DMS114 treated with DMSO at 0.1 percent for 48 hours (cell line): ENCODE measurements at regions not wholly inside any gene's neighbourhood (a gene's known extent, or its start where the extent isn't known, plus 50 kb on each side); places are given as distances from the start of the nearest gene placed in this dataset.

Experiments used
- DNase-seq: peaks from one replicate; lab custom pipeline; 2025; ENCODE audit not compliant: unreplicated experiment; lab: John Stamatoyannopoulos, UW

DNA sequence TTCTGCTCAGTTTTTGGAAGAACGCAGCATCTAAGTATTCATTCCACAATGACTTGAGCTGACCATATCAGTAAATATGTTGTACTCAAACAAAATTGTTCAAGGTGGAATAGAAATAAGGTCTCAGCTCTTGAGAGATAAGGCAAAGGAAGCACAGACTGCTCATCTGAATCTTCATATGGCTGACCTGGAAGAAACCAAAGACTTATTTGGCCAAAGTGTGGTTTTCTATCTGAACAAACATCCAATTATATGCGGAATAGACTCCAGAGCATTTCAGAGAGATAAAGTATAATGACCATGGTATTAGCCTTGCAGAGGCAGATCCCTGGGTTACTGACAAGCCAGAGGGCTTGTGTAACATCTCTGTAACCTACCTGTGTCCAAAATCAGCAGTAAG is 308.7 kb downstream of the CD83 start:
- DNase-seq, result no peak

DNA sequence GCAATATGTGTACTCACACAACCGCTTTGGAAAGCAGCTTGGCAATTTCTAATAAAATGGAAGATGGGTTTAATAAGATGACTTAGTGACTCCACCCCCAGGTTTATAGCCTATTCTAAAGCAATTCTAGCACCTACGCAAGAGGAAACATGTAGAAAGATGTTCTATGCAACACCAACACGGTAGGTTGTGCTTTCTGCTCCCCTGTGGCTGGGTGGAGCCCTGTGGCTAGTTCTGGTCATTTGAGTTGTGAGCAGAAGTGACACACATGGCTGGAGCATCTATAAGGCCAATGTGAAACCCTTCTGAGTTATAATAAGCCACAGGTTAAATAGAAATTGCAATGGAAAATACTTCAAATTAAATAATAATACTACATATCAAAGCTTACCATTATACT is 310.7 kb downstream of the CD83 start:
- DNase-seq, result no peak

DNA sequence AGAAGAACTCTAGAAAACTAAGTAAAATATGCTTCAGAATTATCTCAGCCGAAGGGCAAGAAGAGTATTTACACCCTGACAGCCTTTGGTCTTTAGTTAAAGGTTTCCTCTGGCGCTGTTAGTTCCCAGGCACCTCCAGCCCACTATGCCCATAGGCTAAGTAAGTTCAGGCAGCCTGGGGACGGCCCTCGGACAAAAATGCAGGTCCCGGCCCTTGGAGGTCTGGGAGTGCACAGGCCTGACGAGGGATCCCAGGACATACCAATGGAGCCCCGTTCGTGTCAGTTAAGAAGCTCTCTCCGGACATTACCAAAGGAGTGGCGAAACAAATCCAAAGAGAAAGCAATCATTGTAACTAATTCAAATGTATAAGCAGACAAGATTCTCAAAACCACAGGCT is 311.8 kb downstream of the CD83 start:
- DNase-seq, result no peak

DNA sequence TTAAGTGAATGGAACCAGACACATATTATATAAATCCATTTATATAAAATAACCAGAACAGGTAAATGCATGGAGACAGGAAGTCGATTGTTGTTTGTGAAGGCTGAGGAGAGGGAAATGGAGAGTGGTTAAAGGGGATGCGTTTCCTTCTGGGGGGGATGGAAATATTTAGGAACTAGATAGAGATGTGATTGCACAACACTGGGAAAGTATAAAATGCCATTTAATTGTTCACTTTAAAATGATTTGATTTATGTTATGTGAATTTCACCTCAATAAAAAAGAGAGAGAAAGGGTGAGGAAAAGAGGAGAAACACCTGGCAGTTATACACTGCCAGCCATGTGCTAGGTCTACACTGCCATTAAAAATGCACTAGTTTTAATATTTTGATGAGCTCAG is 312.6 kb downstream of the CD83 start:
- no peak for DNase-seq

DNA sequence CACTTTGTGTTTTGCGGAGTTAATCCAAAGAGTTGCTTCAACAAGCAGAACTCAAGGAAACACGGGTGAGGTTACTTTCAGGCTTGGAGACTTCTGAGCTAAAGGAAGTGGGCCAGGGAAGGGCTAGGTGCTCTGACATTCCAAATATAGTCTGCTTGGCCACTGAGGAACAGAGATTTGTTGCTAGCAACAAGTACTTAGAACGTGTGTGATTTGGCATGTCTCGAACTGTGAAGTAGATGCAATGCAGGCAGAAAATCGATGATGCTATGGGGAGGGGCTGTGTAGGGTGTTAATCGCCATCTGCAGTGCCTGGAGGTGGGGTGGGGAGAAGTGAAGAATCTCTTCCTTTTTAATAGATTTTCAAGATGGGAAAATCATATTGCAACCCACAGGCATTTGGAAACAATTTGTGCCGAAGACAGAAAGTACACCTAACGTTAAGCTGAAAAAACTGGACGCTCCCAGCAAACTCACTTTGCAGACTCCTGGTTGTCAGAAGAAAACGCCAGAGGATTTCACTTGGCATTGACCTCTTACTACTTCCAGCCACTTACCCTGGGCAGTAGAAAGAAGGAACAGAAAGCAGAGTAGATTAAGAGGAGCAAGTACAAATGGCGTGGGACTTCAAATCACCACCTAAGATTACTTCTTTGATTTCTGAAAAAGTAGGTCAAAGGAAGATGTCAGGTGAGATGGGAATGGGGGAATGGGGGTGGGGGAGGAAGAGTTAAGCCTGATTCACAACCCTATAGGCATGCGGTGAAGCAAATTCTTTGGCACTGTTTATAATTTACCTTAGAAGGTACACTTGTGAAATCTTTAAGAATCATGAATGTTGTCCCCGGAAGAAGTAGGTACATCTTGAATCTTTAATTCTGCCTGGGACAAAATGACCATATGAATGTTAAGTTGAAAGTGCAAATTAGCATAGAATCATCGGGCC is 314.1 kb downstream of the CD83 start:
- no peak for DNase-seq

DNA sequence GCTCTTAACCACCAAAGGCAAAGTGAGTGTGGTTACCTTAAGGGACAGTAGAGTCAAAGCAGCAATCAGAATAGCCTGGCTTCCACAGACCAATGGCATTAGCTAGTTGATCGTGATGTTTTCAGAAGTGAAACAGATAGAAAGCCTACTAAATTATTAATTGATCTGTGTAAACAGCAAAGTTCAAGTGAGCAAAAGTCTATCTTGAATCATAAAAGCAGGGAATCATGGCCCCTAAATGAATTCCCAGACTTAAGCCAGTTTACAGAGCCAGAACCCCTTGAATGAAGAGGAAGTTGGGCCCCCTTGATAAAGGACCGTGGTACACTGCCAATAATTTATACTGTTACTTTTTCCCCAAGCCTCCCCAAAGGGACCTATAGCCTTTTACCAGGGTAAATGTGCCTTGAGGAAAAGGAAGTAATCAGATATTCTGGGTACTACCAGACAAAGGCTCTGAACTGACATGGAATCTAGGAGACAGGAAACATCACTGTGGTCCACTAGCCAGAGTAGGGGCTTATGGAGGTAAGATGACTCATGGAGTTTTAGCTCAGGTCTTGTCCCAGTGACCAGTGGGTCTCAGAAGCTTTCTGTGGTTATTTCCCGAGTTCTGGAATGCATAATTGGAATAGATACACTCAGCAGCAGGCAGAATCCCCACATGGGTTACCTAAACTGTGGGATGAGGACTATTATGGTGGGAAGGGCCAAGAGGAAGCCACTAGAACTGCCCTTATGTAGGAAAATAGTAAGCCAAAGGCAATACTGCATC is 317.5 kb downstream of the CD83 start:
- no peak for DNase-seq

DNA sequence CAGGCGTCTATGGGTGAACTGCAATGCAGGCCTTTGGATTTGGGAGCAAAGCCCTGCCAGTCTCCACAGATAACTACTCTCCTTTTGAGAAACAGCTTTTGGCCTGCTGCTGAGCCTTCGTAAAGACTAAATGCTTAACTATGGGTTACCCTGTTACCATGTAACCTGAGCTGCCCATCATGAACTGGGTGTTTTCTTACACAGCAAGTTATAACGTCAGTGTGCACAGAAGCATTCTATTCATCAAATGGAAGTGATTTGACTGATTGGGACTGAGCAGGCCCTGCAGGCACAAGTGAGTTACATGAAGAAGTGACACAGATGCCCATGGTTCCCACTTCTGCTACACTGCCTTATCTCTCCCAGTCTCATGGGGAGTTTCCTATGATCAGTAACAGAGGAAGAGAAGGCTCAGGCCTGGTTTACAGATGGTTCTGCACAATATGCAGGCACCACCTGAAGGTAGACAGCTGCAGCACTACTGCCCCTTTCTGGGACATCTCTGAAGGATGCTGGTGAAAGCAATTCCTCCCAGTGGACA is 319.1 kb downstream of the CD83 start:
- no peak for DNase-seq

DNA sequence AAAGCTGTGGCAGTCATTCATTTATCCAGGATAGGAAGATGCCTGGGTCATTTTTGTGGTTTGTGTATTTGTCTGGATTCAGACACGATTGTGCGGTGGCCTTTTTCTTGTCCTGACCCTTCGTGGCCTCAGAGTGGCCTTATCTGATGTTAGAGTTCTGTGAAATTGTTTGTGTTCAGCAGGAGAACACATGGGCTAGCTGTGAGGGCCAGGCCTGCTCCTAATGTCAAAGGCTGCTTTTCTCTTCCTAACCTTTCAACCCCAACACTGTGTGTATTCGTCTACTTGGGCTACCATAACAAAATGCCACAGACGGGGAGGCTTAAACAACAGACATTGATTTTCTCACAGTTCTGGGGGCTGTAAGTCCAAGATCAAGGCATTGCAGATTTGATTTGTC is 321.8 kb downstream of the CD83 start:
- no peak for DNase-seq

DNA sequence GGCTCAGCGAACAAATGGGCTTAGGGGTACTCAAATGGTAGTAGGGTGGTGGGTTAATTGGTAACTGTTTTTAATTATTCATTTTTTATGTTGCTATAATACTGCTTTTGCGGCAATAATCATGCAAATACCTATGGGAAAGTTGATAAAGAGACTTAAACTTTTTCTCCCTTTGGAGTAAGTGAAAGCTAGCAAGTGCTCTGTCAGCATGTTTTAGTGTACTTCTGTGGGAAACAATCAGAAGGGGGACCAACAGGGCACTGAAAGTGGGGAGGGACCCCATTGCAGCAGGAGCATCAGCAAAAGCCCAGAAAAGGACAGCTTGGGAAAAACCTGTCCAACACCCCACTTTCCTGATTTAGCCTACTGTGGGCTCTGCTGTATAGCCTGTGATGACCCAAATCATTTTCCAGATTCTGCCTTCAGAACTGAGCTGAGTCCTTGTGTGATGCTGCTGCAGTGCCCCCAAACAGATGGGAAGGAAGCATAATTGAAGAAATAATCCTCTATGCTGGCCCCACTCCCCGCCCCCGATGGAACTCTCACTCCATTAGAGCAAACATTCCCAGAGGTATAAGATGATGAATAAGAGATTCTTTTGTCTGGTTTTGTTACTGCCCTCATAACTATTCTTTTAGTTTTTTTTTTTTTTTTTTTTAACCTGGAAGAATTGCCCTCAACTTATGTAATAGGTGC is 322.8 kb downstream of the CD83 start:
- no peak for DNase-seq

DNA sequence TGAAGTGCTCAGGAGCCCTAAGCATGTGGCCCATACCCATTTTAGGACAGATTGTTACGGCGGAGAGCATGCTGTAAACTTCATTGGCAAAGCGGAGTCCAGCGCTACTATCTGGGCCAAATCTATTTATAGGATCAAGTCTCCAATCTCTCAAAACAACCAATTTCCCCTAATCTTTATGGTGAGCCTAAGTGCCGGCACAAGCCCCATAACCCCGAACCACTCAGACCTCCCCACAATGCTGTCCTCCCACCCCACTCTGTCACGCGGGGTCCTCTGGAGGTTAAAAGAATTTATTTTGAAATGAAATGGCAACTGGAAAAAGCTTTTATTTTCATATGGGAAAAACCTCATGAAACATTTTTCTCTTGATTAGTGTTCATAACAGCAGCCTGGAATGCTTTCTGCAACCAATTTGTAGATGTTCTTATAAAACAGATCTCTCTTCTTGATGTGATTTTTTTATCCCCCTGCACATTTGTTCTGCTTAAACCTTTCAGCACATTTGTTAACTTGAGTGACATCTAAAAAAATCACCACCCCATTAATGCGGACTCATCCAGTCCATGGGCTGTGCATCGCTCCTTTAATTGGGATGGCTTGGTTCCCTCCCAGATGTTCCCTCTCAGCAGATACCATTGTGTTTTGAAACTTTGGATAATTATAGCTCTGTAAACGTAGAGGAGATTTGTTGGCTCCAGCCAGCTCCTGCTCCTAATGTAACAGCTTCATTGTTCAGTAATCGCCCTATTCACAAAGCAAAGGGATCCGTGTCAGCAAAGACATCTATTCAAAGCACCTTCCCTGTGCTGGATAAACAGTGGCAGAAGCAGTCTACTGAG is 323.6 kb downstream of the CD83 start:
- DNase-seq, result no peak

DNA sequence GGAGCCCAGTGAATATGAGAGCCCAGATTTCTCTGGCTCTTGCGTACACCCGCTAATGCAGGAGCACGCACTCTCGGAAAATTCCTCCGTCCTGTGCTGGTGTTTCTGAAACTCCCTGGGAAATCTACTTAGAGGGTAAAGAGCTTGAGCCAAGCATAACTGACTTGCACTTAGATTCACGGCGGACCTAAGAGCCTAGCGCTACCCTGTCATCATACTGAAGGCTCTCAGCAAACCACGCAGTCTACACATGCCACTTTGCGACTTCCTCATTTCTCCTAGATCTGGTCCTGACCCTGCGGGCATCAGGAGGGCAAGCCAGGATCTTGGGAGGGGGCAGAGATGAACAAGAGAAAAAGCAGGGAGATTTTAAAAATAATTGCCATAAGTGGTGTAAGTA is 324.7 kb downstream of the CD83 start:
- no peak for DNase-seq

DNA sequence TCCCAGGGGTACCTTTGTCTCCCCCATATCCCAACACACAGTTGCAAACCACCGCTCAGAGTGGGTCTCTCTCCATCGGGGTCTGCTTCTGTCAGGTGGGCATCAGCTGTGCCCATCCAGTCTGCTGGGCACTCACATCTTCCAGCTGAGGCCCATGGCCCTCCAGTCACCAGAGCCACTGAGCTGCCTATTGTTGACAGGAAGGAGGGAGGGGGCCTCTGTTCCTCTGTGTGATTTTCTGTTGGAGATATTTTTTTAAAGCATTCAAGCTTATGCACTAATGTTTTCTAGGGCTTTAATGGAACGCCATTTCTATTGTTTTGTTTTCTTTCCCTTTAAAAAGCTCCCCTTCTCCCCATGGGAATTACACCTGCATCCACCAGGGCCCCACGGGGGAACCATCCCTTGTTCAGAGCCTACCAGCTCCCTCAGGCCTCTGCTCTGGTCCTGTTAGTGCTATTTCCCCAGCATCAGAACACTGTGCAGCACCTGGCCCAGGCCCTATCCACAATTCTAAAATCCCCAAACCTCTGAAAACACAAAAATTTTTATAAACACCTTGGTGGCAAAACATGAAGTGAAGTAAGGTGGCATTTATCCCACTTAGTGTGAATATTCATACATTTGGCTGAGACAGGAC is 326.2 kb downstream of the CD83 start:
- no peak for DNase-seq

DNA sequence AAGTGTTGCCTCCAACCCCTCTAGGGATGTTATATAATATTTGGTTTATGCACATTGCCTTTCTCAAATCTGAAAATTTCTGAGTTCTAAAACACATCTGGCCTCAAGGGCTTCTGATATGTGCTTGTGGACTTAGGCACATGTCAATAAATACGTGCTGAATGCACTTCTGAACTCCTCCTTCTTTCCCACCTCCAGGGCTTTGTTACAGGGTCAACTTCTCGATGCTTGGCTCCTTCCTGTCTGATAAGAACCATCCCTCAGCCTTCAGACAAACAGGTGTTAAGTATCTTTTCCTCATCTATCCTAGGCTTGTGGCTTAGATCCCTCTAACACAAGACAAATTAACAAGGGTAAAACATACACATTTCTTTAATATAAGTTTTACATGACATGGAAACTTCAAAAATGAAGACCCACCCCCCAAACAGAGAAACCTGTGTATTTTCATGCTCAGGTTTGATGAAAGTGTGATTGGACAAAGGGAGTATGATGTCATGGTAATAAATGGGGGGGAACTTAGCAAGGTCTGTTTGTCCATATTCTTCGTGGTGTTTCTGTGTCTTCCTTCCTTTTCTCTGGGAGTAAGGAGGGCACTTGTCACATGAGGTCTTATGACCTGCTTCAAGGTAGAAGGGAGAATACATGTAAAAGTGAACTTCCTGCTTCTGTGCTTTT is 326.9 kb downstream of the CD83 start:
- DNase-seq, result no peak

DNA sequence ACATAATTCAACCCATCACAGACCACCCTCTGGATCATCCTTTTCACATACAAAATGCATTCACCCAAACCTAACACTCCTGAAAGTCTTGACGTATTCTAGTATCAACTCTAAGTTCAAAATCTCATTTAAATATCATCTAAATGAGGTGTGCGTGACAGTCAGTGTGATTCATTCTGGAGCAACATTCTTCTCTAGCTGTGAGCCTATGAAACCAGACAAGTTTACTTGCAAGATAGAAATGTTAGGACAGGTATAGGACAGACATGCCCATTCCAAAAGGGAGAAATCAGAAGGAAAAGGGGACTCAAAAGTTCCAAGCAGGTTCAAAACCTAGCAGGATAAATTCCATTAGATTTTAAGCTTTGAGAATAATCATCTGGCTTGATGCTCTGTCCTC is 329.7 kb downstream of the CD83 start:
- DNase-seq, result no peak

DNA sequence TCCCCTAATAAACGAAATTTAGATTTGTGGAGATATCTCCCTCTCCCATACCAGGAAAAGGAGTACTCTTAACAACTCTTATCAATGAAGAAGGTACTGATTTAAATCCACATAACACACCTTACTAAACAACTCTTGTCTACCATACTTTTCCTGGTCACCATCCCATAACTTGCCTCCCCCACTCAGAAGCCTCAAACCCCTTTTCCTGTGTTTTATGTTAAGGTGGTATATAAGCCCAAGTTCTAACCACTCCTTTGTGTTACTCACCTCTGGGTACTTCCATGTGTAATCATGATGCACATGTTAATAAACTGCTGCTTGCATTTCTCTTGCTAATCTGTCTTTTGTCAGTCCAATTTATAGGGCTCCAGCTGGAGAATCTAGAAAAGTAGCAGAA is 330.7 kb downstream of the CD83 start:
- DNase-seq, result no peak

DNA sequence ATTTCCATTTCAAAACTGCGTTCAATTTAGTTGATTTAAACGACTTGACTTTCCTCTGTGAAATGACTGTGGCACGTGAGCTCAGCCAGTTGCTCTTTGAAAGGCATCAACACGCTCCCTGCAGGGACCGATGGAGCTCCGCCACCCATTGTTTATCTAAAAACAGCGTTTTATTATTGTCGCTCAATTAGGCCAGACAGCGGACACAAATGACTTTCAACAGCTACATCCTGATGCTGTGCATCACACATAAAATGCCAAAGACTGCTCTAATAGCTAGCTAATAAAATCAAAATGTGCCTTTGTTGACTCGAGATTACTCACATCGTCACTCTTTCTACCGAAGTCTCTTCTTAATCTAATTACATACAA is 332.5 kb downstream of the CD83 start:
- DNase-seq, result no peak

DNA sequence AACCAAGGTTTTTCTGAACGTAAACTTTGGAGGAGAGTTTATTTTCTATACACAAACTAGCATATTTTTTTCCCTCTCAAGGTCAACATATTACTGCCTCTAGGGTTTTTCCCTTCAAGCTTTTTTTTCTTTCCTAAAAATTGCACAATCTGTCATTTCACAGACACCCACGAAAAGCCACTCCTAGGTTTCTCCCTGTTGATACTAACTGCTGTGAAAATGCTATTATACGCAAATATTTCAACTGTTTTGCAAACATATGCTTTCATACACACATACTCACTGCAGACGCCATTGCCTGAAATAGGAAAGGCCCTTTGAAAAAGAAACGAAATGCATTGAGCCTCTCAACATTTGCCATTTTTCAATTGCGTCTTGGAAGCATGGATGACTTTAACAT is 333.0 kb downstream of the CD83 start:
- DNase-seq, result no peak

DNA sequence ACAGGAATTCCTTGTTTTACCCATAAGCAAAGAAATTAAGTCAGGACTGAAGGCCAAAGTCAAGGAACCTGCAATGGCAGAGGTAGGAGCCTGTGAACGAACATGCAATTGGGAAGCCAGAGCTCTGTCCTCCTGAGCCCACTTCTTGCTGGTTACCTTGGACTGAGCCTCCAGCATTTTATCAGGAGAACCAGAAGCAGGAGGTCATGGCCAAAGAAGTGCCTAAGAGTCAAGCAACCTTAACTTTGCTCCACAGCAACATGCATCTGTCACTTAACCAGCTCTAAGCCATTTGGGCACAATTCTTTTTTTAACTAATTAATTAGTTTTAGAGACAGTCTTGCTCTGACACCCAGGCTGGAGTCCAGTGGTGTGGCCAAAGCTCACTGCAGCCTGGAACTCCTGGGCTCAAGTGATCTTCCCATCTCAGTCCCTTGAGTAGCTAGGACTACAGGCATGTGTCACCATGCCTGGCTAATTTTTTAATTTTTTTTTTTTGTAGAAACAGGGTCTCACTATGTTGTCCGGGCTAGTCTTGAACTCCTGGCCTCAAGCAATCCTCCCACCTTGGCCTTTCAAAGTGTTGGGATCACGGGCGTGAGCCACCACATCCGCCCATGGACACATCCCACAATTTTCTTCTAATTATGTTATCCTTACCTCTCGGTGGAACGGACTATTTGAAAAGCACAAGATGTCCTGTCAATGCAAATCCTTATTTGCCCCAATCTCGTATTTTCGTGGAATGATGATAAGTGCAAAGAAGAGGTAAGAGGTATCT is 334.2 kb downstream of the CD83 start:
- DNase-seq, result no peak
